Upper lobe of left lung (tissue), 6 donors: ENCODE measurements at regions not wholly inside any gene's neighbourhood (a gene's known extent, or its start where the extent isn't known, plus 50 kb on each side); places are given as distances from the start of the nearest gene placed in this dataset.

Source experiments
- ATAC-seq, 2 donors: fragments of 200-7000 bp; cut with Tn5 transposase; one replicate each; pipeline ENCODE4 v1.9.1; 2022; ENCODE audit warnings: mild to moderate bottlenecking in 2 of 2, moderate library complexity in 2 of 2; ENCODE audit not compliant: low FRiP score in 2 of 2
- DNase-seq, 2 donors: peaks; one replicate each; pipeline ENCODE4 v3.0.0-alpha.2; 2019 to 2020
- H3K27ac ChIP-seq, 4 donors: fragments of 200-600 bp; sonication (generic); one replicate each; pipeline ENCODE4 v1.5.1; 2016 to 2019
- H3K27me3 ChIP-seq, 4 donors: fragments of 200-600 bp; sonication (generic); one replicate each; pipeline ENCODE4 v1.5.1; 2017 to 2019
- H3K36me3 ChIP-seq, 4 donors: fragments of 200-600 bp; sonication (generic); one replicate each; pipeline ENCODE4 v1.5.1; 2016 to 2019
- H3K4me1 ChIP-seq, 4 donors: fragments of 200-600 bp; sonication (generic); one replicate each; pipeline ENCODE4 v1.5.1; 2018 to 2019
- H3K4me3 ChIP-seq, 4 donors: fragments of 200-600 bp; sonication (generic); one replicate each; pipeline ENCODE4 v1.5.1; 2017 to 2019; ENCODE audit warnings: mild to moderate bottlenecking in 2 of 4, moderate library complexity in 1 of 4
- H3K9me3 ChIP-seq, 4 donors: fragments of 200-600 bp; sonication (generic); one replicate each; pipeline ENCODE4 v1.5.1; 2018 to 2019
- CTCF ChIP-seq, 6 experiments: fragments of 450-650 bp in 4 of 6; fragments of 200-600 bp in 2 of 6; sonication (generic) in 2 of 6; IDR thresholded peaks; one replicate each; pipeline ENCODE4 v1.5.1; 2016 to 2019; ENCODE audit warnings: antibody characterized with exemption in 6 of 6
- EP300 ChIP-seq, 4 donors: sonication (generic); formaldehyde crosslinking; IDR thresholded peaks; one replicate each; pipeline ENCODE4 v1.5.1; 2017; ENCODE audit warnings: antibody characterized with exemption in 4 of 4, control low read depth in 2 of 4
- POLR2A ChIP-seq, 4 donors: fragments of 450-650 bp; IDR thresholded peaks; one replicate each; pipeline ENCODE4 v1.5.1; 2016 to 2017; ENCODE audit warnings: antibody characterized with exemption in 4 of 4, mild to moderate bottlenecking in 2 of 4
- POLR2AphosphoS5 ChIP-seq, 2 donors: sonication (generic); formaldehyde crosslinking; IDR thresholded peaks; one replicate each; pipeline ENCODE4 v1.5.1; 2017; ENCODE audit warnings: antibody characterized with exemption in 2 of 2
- WGBS, 2 donors: methylation state at CpG; one replicate each; pipeline ENCODE4 v1.1.5; 2017 to 2018; 5-methylcytosine and 5-hydroxymethylcytosine counted together
- donor health status: DM: no; HTN: no; CAD: no; lungs with moderate emphysema.
- donor health status: DM: no; HTN: yes; CAD: no; lungs with severe emphysema.

GRCh38 chr6:66328200-66328599 is 621.2 kb upstream of the EYS start:
- no peaks in the 10 kb centered on the region for H3K9me3 ChIP-seq
- H3K4me3 ChIP-seq = no peak overlapping the region
- no peaks in the 10 kb centered on the region for H3K4me1 ChIP-seq
- no peak for TF ChIP-seq EP300 (IDR thresholded peaks at IDR 0.05)
- no peak for TF ChIP-seq POLR2AphosphoS5 (IDR thresholded peaks at IDR 0.05)
- TF ChIP-seq POLR2A (IDR thresholded peaks at IDR 0.05) = no peak
- TF ChIP-seq CTCF (IDR thresholded peaks at IDR 0.05) = no peak
- no peak for DNase-seq
- 70 to 77% methylated on average over 3 of the region's 3 CpGs for WGBS, 2 donors
- H3K27ac ChIP-seq = no peak overlapping the region
- no peaks in the 10 kb centered on the region for H3K36me3 ChIP-seq
- ATAC-seq = no peak
- H3K27me3 ChIP-seq = no peaks in the 10 kb centered on the region

- DNase-seq (no peak), ATAC-seq (no peak)
- no peaks in the 10 kb centered on the region for H3K36me3 ChIP-seq
- H3K4me1 ChIP-seq = no peaks in the 10 kb centered on the region
- H3K4me3 ChIP-seq = no peak overlapping the region
- TF ChIP-seq POLR2AphosphoS5 (IDR thresholded peaks at IDR 0.05) (no peak), POLR2A (IDR thresholded peaks at IDR 0.05) (no peak), CTCF (IDR thresholded peaks at IDR 0.05) (no peak)
- H3K27me3 ChIP-seq = no peaks in the 10 kb centered on the region
- no peaks in the 10 kb centered on the region for H3K9me3 ChIP-seq
- WGBS, 2 donors = 60 to 61% methylated on average over 3 of the region's 3 CpGs
- H3K27ac ChIP-seq = no peak overlapping the region
Measured at GRCh38 chr6:66326228-66326627, 619.2 kb upstream of the EYS start.

GRCh38 chr6:66321017-66321416 is 614.0 kb upstream of the EYS start:
- no peak overlapping the region for H3K4me3 ChIP-seq
- H3K9me3 ChIP-seq = no peaks in the 10 kb centered on the region
- no peaks in the 10 kb centered on the region for H3K4me1 ChIP-seq
- H3K36me3 ChIP-seq = no peaks in the 10 kb centered on the region
- ATAC-seq = no peak
- no peaks in the 10 kb centered on the region for H3K27me3 ChIP-seq
- H3K27ac ChIP-seq = no peak overlapping the region
- WGBS, 2 donors = 82 to 83% methylated on average over 6 of the region's 6 CpGs
- no peak for DNase-seq
- TF ChIP-seq POLR2A (IDR thresholded peaks at IDR 0.05) (no peak), POLR2AphosphoS5 (IDR thresholded peaks at IDR 0.05) (no peak), EP300 (IDR thresholded peaks at IDR 0.05) (no peak), CTCF (IDR thresholded peaks at IDR 0.05) (no peak)

- H3K36me3 ChIP-seq = no peaks in the 10 kb centered on the region
- no peak overlapping the region for H3K27ac ChIP-seq
- H3K4me3 ChIP-seq = no peak overlapping the region
- ATAC-seq (no peak), DNase-seq (no peak)
- peaks cover 0 to 6% (median 3%) of the 10 kb centered on the region in 4 donors for H3K9me3 ChIP-seq
- no peak for TF ChIP-seq POLR2A (IDR thresholded peaks at IDR 0.05)
- TF ChIP-seq CTCF (IDR thresholded peaks at IDR 0.05) = no peak
- no peak for TF ChIP-seq EP300 (IDR thresholded peaks at IDR 0.05)
- TF ChIP-seq POLR2AphosphoS5 (IDR thresholded peaks at IDR 0.05) = no peak
- H3K27me3 ChIP-seq = no peaks in the 10 kb centered on the region
- H3K4me1 ChIP-seq = no peaks in the 10 kb centered on the region
- 87 to 88% methylated on average over 2 of the region's 2 CpGs for WGBS, 2 donors
Measured at GRCh38 chr6:66307490-66307889, 600.5 kb upstream of the EYS start.

- Histone ChIP-seq H3K36me3 (no peaks in the 10 kb centered on the region), H3K4me1 (no peaks in the 10 kb centered on the region), H3K4me3 (no peak overlapping the region), H3K9me3 (no peaks in the 10 kb centered on the region), H3K27me3 (no peaks in the 10 kb centered on the region), H3K27ac (no peak overlapping the region)
- ATAC-seq = no peak
- 69 to 73% methylated on average over 4 of the region's 4 CpGs for WGBS, 2 donors
- TF ChIP-seq CTCF (IDR thresholded peaks at IDR 0.05) (no peak), EP300 (IDR thresholded peaks at IDR 0.05) (no peak), POLR2A (IDR thresholded peaks at IDR 0.05) (no peak), POLR2AphosphoS5 (IDR thresholded peaks at IDR 0.05) (no peak)
- DNase-seq = no peak
Measured at GRCh38 chr6:66291905-66292304, 584.9 kb upstream of the EYS start.
